Psoas muscle (tissue), 7 donors: ENCODE measurements at regions not wholly inside any gene's neighbourhood (a gene's known extent, or its start where the extent isn't known, plus 50 kb on each side); places are given as distances from the start of the nearest gene placed in this dataset.
"Not testable (repeated sequence)": the region's sequence is repeated elsewhere in the genome, so short reads cannot be mapped to it uniquely, and the experiment has no call there.

Experiments
- ATAC-seq, 4 donors: fragments of 200-7000 bp; cut with Tn5 transposase; one replicate each; pipeline ENCODE4 v1.9.1; 2020; ENCODE audit warnings: moderate library complexity in 3 of 4, mild to moderate bottlenecking in 2 of 4
- DNase-seq, 2 donors: peaks; one replicate each; pipeline ENCODE4 v3.0.0-alpha.2; 2020
- H3K27ac ChIP-seq: fragments of 200-600 bp; one replicate; pipeline ENCODE4 v1.8.0; 2022
- H3K27me3 ChIP-seq, 3 donors: fragments of 200-600 bp in 1 of 3; one replicate each; pipeline versions ENCODE4 v1.6.1 to v1.8.0; 2013 to 2022; ENCODE audit warnings: low read length in 2 of 3, mild to moderate bottlenecking in 2 of 3, moderate library complexity in 1 of 3; ENCODE audit not compliant: insufficient read depth in 3 of 3
- H3K36me3 ChIP-seq, 2 donors: fragments of 200-600 bp in 1 of 2; one replicate each; pipeline versions ENCODE4 v1.6.1 to v1.8.0; 2013 to 2022; ENCODE audit warnings: low read depth in 1 of 2, mild to moderate bottlenecking in 1 of 2, moderate library complexity in 1 of 2; ENCODE audit not compliant: insufficient read depth in 1 of 2
- H3K4me1 ChIP-seq: fragments of 200-600 bp; one replicate; pipeline ENCODE4 v1.8.0; 2022
- H3K4me3 ChIP-seq: fragments of 200-600 bp; one replicate; pipeline ENCODE4 v1.8.0; 2022; ENCODE audit warnings: mild to moderate bottlenecking
- H3K9me3 ChIP-seq: fragments of 200-600 bp; one replicate; pipeline ENCODE4 v1.8.0; 2022
- CTCF ChIP-seq: fragments of 200-600 bp; IDR thresholded peaks from one replicate; pipeline ENCODE4 v1.8.0; 2022; ENCODE audit warnings: antibody characterized with exemption
- WGBS, 3 donors: extraction: QIAGEN DNeasy Blood & Tissue Kit; methylation state at CpG; one replicate each; pipeline versions ENCODE4 v1.1.6 to v1.1.7; 2013; 5-methylcytosine and 5-hydroxymethylcytosine counted together
- intact Hi-C, 2 donors: fragments of 100-400 bp; cut with DNase I; formaldehyde crosslinking; loops; one replicate each; pipeline versions ENCODE4 v1.11.0 to v1.14.2; 2022
- donor health status: healthy with polysubstance abuse.
- donor health status: DM: no; HTN: no; CAD: no; lungs with moderate emphysema.
- donor health status: Bipolar disorder and iron deficiency.
- donor health status: healthy.
- donor health status: DM: yes; HTN: yes; CAD: no.
- donor health status: DM: no; HTN: no; CAD: no.
- donor health status: DM: yes; HTN: yes; CAD: no.

- Histone ChIP-seq H3K36me3 (no peaks in the 10 kb centered on the region), H3K9me3 (no peaks in the 10 kb centered on the region), H3K4me1 (no peaks in the 10 kb centered on the region), H3K27ac (no peak overlapping the region), H3K4me3 (no peak overlapping the region), H3K27me3 (no peaks in the 10 kb centered on the region)
- ATAC-seq (no peak), DNase-seq (no peak)
- TF ChIP-seq CTCF = no peak
- intact Hi-C loops = loop anchor here (5.0 to 10.0 kb wide), 3 partner anchors 128 to 348 kb away; no protein-coding TSS in a partner anchor
- 42 to 61% (median 52%) methylated on average over 3 of the region's 3 CpGs for WGBS, 3 donors
Measured at GRCh38 chr3:75296858-75297257, 367.3 kb upstream of the FRG2C start.

GRCh38 chr3:75300606-75301005, 363.5 kb upstream of the FRG2C start:
- Histone ChIP-seq H3K9me3 (no peaks in the 10 kb centered on the region), H3K27me3 (no peaks in the 10 kb centered on the region), H3K27ac (no peak overlapping the region), H3K4me1 (no peaks in the 10 kb centered on the region), H3K4me3 (no peak overlapping the region), H3K36me3 (no peaks in the 10 kb centered on the region)
- DNase-seq (no peak), ATAC-seq (no peak)
- WGBS, 3 donors = 67 to 73% (median 70%) methylated on average over 3 of the region's 3 CpGs
- TF ChIP-seq CTCF = no peak
- intact Hi-C loops = no loop called here

DNA sequence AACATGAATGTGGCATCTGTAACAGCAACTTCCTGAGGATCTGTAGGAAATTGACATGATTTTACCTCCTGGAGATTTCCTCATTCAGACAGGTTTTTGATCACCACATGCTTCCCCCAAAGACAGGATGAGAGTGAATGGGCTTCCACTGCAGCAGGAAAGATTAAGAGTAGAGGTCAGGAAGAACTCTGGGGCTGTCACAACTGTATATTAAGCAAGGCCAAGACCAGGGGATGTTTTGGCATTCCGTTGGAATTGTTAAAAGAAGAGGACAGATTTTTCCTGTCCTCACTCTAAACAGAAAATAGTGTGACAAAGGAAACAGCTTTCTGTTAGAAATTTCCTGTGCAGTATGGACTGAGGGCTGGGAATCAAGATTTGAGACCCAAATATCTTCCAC, 363.1 kb upstream of the FRG2C start:
- H3K9me3 ChIP-seq, H3K36me3 ChIP-seq, H3K27me3 ChIP-seq, H3K4me3 ChIP-seq, DNase-seq, H3K27ac ChIP-seq, ATAC-seq, H3K4me1 ChIP-seq, intact Hi-C loops: not testable (repeated sequence)
- 34 to 47% (median 43%) methylated on average over 1 of the region's 1 CpG for WGBS, 3 donors

DNA sequence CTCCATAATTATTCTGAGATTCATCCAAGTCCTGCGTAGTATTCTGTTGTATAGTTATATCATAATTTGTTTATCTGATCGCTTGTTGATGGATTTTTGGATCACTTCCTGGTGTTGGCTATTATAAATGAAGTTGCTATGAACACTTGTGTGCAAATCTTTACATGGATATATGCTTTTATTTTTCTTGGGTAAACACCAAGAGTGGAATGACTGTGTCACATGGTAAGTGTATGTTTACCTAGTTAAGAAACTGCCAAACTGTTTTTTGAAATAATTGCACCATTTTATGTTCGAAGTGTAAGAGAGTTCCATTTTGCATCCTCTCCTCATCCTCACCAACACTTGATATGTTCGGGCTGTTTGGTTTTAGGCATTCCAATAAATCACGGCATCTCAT, 360.4 kb upstream of the FRG2C start:
- intact Hi-C loops = no loop called here
- Histone ChIP-seq H3K4me3 (no peak overlapping the region), H3K4me1 (no peaks in the 10 kb centered on the region), H3K36me3 (no peaks in the 10 kb centered on the region), H3K27me3 (no peaks in the 10 kb centered on the region), H3K9me3 (no peaks in the 10 kb centered on the region), H3K27ac (no peak overlapping the region)
- 65 to 75% (median 65%) methylated on average over 5 of the region's 5 CpGs for WGBS, 3 donors
- no peak for TF ChIP-seq CTCF
- DNase-seq (no peak), ATAC-seq (no peak)

- H3K27ac ChIP-seq = no peak overlapping the region
- ATAC-seq (no peak), DNase-seq (no peak)
- H3K4me3 ChIP-seq = no peak overlapping the region
- TF ChIP-seq CTCF = no peak
- no peaks in the 10 kb centered on the region for H3K9me3 ChIP-seq
- H3K36me3 ChIP-seq = no peaks in the 10 kb centered on the region
- no peaks in the 10 kb centered on the region for H3K27me3 ChIP-seq
- intact Hi-C loops = no loop called here
- WGBS, 3 donors = 93 to 96% (median 95%) methylated on average over 4 of the region's 4 CpGs
- H3K4me1 ChIP-seq = no peaks in the 10 kb centered on the region
Measured at GRCh38 chr3:75305901-75306300, 358.2 kb upstream of the FRG2C start.

- H3K36me3 ChIP-seq, H3K9me3 ChIP-seq, DNase-seq, H3K4me1 ChIP-seq, H3K4me3 ChIP-seq, H3K27ac ChIP-seq, ATAC-seq, intact Hi-C loops, H3K27me3 ChIP-seq: not testable (repeated sequence)
- 53 to 82% (median 71%) methylated on average over 3 of the region's 3 CpGs for WGBS, 3 donors
Measured at GRCh38 chr3:75311306-75311705, 352.8 kb upstream of the FRG2C start.

DNA sequence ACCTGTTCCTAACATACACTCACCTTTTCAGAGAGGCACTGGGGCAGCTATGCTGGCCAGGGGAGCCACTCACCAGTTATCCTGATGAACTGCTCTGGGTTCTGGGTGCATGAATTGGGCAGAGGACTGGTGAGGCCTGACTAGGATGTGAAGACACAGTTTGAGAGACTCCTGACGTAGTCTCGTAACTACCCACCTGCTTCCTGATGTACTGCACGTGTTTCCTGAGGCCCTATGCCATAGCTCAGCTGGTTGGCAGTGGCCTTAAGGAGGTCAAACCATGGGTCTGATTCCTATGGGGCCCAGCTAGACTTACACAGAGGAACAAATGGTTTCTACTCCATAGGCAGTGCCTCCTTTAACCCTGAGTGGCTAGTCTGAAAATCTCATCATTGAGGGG, 351.7 kb upstream of the FRG2C start:
- H3K4me3 ChIP-seq, H3K27me3 ChIP-seq, H3K36me3 ChIP-seq, ATAC-seq, DNase-seq, intact Hi-C loops, H3K27ac ChIP-seq, H3K9me3 ChIP-seq, H3K4me1 ChIP-seq: not testable (repeated sequence)
- WGBS, 3 donors = 76 to 82% (median 82%) methylated on average over 3 of the region's 3 CpGs

DNA sequence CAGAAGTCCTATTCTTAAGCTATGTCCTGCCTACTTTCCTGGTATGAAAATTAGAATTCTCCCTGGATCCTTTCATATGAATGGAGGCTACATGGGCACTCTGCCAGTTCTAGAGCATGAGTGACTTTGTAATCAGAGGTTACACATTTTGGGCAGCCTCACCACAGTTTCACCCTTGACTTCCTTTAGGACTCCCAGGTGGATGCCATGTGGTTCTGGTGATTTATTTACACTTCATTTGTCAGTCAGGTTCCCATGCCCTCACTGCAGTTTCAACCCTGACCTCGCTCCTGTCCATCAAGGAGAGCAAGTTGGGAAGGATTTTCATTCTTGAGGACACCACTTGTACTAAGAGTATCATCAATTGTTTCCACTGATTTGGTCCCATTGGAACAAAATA, 344.4 kb upstream of the FRG2C start:
- H3K9me3 ChIP-seq, H3K36me3 ChIP-seq, DNase-seq, H3K27me3 ChIP-seq, H3K4me1 ChIP-seq, H3K4me3 ChIP-seq, intact Hi-C loops, H3K27ac ChIP-seq, ATAC-seq: not testable (repeated sequence)
- WGBS, 3 donors = 91 to 95% (median 94%) methylated on average over 1 of the region's 1 CpG
